Fibroblast of skin of left biceps (primary cell): ENCODE measurements at regions not wholly inside any gene's neighbourhood (a gene's known extent, or its start where the extent isn't known, plus 50 kb on each side); places are given as distances from the start of the nearest gene placed in this dataset.
"Not testable (repeated sequence)": the region's sequence is repeated elsewhere in the genome, so short reads cannot be mapped to it uniquely, and the experiment has no call there.

Experiments
- DNase-seq, 2 experiments: peaks; one replicate each; pipeline ENCODE4 v3.0.0-alpha.2; 2013; ENCODE audit warnings: low read depth in 2 of 2

DNA sequence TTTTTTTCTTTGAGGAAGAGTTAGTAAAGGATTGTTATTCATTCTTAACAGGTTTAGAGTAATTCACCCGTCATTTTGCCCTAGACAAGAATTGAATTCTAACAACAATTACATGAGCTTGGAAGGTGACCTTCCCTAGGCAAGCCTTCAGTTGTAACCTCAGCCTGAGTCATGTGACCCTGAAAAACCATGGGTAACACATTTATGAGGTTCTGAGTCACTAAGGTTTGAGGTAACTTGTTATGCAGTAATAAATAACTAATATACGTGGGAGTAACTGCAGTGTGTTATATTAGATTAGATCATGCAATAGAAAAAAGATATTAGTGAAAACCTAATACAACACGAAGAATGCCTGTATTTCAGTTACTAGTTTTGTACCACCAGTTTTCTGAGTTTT is 237.6 kb upstream of the NDN start:
- DNase-seq: no peak

DNA sequence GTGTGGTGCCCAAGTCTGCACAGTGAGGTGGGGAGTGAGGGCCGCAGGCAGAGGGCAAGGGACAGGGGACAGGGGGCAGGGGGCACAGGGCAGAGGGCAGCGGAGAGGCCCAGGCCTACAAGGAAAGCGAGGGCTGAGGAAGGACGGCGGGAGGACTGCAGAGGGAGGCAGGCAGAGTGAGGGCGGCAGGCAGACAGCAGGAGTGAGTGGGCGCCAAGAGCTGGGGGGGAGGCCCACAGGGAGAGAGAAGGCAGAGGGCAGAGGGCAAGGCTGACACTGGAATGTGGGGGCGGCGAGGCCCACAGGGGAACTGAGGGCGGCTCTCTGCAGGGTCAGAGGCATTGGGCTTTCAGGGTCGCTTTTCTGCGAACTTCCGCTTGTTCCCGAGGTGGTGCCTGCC is 267.8 kb upstream of the NDN start:
- DNase-seq: no peak

DNA sequence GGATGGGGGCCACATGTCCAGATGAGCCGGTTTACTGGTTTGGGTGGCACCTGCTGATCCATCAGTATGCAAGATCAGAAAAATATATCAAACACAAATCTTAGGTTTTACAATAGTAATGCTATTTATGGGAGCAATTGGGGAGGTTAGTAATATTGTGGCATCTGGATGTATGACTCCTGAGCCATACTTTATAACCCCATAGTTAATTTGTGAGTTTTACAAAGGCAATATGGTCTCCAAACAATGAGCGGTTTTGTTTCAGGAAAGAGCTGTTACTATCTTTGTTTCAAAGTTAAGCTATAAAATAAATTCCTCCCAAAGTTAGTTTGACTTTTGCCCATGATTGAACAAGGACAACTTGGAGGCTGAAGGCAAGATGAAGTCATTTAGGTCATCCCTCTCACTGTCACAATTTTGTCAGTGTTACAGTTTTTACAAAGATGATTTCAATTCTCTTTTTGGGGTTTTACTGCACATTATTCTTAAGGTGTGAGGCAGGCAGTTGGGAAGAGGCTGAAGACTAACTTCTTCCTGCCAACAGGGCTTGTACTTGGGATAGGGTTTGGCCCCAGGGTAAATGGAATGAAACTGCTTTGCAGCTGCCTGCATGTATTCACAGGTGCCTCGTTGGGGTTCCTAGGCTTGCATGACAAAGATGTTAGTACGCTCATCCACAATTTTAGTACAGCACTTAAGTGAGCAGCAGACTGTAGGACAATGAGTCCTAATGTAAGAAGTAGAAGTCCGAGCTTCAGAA is 296.6 kb upstream of the NDN start:
- no peak for DNase-seq

GRCh38 chr15:23994273-23994672 is 307.2 kb upstream of the NDN start:
- no peak for DNase-seq

DNA sequence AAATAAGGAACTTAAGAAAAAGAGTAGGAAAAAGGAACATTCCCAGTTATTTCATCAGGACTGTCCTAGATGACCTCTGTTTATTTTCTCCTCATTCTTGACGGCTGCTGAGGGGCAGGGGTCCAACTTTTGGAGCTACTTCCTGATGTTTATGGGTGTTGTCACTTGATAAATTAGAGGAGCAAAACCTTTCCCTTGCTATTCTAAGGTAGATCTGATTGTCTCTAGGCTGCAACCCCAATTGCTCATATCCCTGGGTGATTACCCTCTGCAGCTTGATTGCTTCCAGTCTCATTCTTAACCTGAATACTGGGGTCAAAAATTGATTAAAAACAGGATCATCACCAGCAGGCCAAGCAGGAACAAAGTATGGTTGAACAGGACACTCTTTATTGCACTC is 311.0 kb upstream of the NDN start:
- DNase-seq: no peak

- no peak for DNase-seq
These were observed 321.4 kb upstream of the NDN start for GRCh38 chr15:24008476-24008875.

GRCh38 chr15:24017470-24017869 is 330.4 kb upstream of the NDN start:
- no peak for DNase-seq

DNA sequence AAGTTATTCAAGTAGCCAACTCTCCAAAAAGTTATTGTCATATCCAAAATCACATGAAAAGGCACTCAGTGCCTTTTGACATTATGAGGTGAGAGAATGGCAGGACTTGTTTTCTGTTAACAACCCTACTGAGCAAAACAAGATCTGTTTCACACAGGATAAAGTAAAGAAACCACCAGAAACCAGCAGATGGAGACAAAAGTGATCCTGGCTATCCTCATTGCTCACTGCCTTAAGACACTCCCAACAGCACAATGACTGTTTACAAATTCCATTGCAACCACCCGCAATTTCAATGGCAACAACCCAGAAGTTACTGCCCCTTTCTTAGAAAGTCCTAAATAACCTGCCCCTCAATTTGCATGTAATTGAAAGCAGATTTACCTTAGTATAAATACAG is 352.6 kb upstream of the NDN start:
- DNase-seq: no peak

GRCh38 chr15:24054547-24055245 is 367.6 kb upstream of the NDN start:
- no peak for DNase-seq

DNA sequence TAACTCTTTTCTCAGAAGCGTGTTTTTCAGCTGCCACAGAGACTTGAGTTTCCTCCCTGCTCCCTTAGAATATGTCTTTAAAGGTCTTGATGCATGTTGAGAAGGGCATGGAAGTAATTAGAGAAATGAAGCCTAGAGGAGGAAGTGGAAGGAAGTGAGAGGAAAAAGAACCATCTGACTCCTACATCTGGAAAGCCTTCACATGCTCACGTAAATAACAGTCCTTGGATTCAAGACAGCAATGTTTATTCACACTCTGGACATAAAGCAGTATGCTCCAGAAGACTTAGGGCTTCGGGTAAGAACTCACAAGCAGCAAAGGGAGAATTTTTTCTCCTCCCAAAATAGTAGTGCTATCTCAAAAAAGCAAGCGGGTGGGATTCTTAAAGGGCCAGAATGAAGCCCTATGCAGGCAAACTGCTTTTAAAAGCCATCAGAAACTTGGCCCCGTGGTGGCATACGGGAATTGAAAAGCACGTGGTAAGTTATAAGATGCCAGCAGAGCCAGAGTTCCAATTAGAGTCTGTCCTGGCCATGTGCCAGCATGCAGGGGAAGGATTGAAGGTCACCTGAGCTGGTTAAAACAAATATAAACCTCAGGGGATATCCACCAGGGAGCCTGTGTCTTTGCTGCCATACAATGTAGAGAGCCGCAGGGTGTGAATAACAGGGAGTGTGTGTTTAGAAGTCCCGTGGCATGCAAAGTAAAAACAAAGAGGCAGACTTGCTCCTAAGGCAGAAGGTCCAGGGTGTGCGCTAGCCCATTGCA is 380.8 kb upstream of the NDN start:
- DNase-seq: no peak

DNA sequence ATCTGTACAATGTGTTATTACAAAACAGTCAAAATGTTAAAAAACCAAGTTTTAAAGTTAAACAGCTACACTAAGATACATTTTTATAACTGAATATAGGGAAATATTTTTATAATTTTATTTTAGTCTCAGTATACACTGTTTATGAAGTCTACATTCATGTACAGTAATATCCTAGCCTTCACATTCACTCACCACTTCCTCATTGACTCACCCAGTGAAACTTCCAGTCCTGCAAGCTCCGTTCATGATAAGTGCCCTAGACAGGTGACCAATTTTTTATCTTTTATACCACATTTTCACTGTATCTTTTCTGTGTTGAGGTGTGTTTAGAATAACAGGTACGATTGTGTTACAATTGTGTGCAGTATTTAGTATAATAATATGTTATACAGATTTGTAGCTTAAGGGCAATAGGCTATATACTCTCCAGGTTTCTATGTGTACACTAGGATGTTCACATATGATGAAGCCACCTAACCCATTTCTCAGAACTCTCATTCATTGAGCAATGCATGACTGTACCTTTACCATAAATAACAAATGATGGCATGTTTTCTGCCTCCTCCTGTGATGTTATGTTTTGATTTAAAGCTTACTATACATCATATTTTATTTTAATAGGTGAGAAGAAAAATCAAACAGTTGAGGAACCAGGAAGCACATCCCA is 388.4 kb upstream of the NDN start:
- no peak for DNase-seq

DNA sequence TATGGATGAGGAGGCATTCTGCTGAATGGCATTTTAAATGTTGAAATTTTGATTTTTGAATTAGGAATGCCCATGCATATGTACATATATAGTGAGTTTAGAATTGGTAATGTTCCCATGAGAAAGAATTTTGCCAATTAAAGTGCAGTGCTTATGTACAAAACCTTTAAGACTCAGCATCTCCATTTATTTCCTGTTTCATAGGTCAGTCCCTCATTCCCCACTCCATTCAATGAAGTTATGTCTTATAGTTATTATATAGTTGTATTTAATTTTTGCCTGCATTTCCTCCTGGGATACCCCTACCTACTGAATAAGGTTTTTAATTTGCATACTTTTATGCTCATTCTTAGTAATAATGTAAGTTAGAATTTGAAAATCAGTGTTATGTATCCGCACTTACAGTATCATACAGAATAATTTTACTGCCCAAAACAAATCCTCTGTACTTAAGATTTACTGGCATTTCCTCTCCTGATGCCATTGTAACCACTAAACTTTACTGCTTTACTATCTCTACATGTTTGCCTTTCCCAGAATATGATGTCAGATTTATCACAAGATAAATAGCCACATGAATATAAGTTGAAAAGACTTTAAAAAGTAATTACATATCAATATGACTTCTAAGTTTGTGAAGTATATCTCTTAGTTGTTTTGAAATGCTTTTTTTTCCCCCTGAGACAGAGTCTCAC is 389.1 kb upstream of the NDN start:
- DNase-seq: no peak

GRCh38 chr15:24078310-24079029 is 391.4 kb upstream of the NDN start:
- DNase-seq: no peak

GRCh38 chr15:24088941-24089340 is 401.8 kb upstream of the NDN start:
- DNase-seq: not testable (repeated sequence)

DNA sequence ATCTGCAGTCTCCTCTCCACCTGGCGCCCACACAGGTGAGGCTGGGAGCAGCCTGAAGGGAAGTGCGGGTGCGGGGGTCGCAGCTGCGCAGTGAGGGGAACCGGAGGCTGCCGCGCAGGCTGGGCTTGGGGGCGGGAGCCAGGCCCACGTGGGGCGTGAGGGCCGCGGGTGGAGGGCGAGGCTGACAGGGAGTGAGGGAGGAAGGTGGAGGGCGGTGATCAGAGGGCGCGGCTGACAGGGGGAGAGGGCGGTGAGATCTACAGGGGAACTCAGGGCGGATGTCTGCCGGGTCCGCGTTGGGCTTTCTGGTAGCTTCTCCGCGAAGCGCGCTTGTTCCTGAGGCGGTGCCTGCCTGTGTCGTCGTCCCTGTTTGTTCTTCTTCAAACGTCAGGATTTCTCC is 414.4 kb upstream of the NDN start:
- not testable (repeated sequence) for DNase-seq

- not testable (repeated sequence) for DNase-seq
These were observed 420.4 kb upstream of the NDN start for GRCh38 chr15:24107524-24107923.

GRCh38 chr15:24107948-24108347 is 420.8 kb upstream of the NDN start:
- not testable (repeated sequence) for DNase-seq

- DNase-seq: not testable (repeated sequence)
These were observed 421.2 kb upstream of the NDN start for GRCh38 chr15:24108349-24108748.

GRCh38 chr15:24139622-24140021 is 452.5 kb upstream of the NDN start:
- not testable (repeated sequence) for DNase-seq

DNA sequence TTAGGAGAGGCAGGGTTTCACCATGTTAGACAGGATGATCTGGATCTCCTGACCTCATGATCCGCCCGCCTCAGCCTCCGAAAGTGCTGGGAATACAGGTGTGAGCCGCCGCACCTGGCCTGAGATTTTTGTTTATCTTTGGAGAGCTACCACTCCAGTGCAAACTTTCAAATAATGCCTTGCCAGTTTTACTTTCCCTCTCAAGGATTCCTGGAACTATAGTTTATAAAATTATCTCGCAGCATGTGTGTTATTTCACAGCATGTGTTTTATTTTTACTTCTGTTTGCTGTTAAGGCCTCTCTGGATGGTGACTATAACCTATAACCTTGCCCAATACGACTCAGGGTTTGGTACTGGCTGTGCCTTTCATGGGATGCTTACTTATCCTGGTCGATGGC is 458.0 kb upstream of the NDN start:
- DNase-seq: not testable (repeated sequence)

DNA sequence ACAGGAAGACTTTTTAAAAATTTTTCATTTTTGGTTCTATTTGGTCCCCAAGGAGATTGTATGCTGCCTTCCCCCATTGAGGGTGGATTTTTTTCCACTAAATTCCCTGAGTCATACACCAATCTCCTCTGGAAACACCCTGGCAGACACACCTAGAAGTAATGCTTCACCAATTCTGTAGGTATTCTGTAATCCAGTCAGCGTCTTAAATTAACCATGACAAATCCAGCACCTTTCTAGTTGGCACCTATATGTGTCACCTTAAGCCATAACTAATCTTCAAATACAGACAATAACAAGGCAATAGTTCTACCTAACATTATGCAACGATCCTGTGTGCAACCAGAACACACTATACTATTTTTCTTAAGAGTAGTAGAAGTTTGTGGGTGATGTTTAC is 459.1 kb upstream of the NDN start:
- DNase-seq: no peak
